GM23248 (cell line): ENCODE measurements at regions not wholly inside any gene's neighbourhood (a gene's known extent, or its start where the extent isn't known, plus 50 kb on each side); places are given as distances from the start of the nearest gene placed in this dataset.

Source experiments
- DNase-seq: peaks from one replicate; pipeline ENCODE4 v3.0.0-alpha.2; 2015
- H2AFZ ChIP-seq: fragments of 200-600 bp; sonication (generic); 2 replicates; pipeline ENCODE4 v1.6.1; 2016; ENCODE audit warnings: antibody characterized with exemption
- H3F3A ChIP-seq: fragments of 200-600 bp; sonication (generic); 2 replicates; pipeline ENCODE4 v1.6.1; 2016; ENCODE audit warnings: mild to moderate bottlenecking, antibody characterized with exemption, mixed run types; ENCODE audit not compliant: insufficient read depth
- H3K27ac ChIP-seq: fragments of 200-600 bp; sonication (generic); 2 replicates; pipeline ENCODE4 v1.5.1; 2016; ENCODE audit warnings: mild to moderate bottlenecking
- H3K27me3 ChIP-seq: fragments of 200-600 bp; sonication (generic); replicated peaks from 2 replicates; pipeline ENCODE4 v1.6.1; 2016; ENCODE audit warnings: mild to moderate bottlenecking; ENCODE audit not compliant: insufficient read depth
- H3K36me3 ChIP-seq: fragments of 200-600 bp; sonication (generic); 2 replicates; pipeline ENCODE4 v1.6.1; 2016; ENCODE audit warnings: low read depth, mild to moderate bottlenecking
- H3K4me1 ChIP-seq: fragments of 200-600 bp; sonication (generic); 2 replicates; pipeline ENCODE4 v1.6.1; 2016; ENCODE audit warnings: mild to moderate bottlenecking; ENCODE audit not compliant: insufficient read depth
- H3K4me2 ChIP-seq: fragments of 200-600 bp; sonication (generic); one replicate; pipeline ENCODE4 v1.6.1; 2016; ENCODE audit warnings: mild to moderate bottlenecking; ENCODE audit not compliant: unreplicated experiment
- H3K4me3 ChIP-seq: fragments of 200-600 bp; sonication (generic); 2 replicates; pipeline ENCODE4 v1.5.1; 2016; ENCODE audit warnings: mild to moderate bottlenecking
- H3K79me2 ChIP-seq: fragments of 200-600 bp; sonication (generic); 2 replicates; pipeline ENCODE4 v1.6.1; 2016; ENCODE audit warnings: mild to moderate bottlenecking; ENCODE audit not compliant: insufficient read depth
- H3K9ac ChIP-seq: fragments of 200-600 bp; sonication (generic); 2 replicates; pipeline ENCODE4 v1.6.1; 2016; ENCODE audit warnings: mild to moderate bottlenecking
- H3K9me2 ChIP-seq: fragments of 200-600 bp; sonication (generic); 2 replicates; pipeline ENCODE4 v1.6.1; 2016; ENCODE audit warnings: mixed run types, mild to moderate bottlenecking, moderate library complexity; ENCODE audit not compliant: insufficient read depth
- H3K9me3 ChIP-seq: fragments of 200-600 bp; sonication (generic); one replicate; pipeline ENCODE4 v1.6.1; 2017; ENCODE audit warnings: low read depth
- H4K20me1 ChIP-seq: fragments of 200-600 bp; sonication (generic); 2 replicates; pipeline ENCODE4 v1.6.0; 2016; ENCODE audit not compliant: insufficient read depth
- EZH2 ChIP-seq: fragments of 200-600 bp; sonication (generic); IDR thresholded peaks from 2 replicates; pipeline ENCODE4 v1.6.1; 2018; ENCODE audit warnings: antibody characterized with exemption, mild to moderate bottlenecking; ENCODE audit not compliant: insufficient read depth, poor library complexity, severe bottlenecking
- EZH2phosphoT487 ChIP-seq: fragments of 200-600 bp; sonication (generic); IDR thresholded peaks from 2 replicates; pipeline ENCODE4 v1.6.1; 2018; ENCODE audit warnings: antibody characterized with exemption, moderate library complexity, mild to moderate bottlenecking, low read depth; ENCODE audit not compliant: insufficient read depth
- WGBS, 2 experiments: methylation state at CpG; one replicate each; pipeline ENCODE4 v1.1.6; 2015 to 2017; ENCODE audit warnings: low lambda C conversion rate in 2 of 2, low coverage in 1 of 2; ENCODE audit errors: missing lambda C conversion rate in 2 of 2; 5-methylcytosine and 5-hydroxymethylcytosine counted together
- in situ Hi-C: fragments of 300-500 bp; cut with MboI; formaldehyde crosslinking; loops from 2 replicates; pipeline ENCODE4 v1.15.0; 2020

- Histone ChIP-seq H3K36me3 (no peaks in the 10 kb centered on the region), H3K79me2 (no peaks in the 10 kb centered on the region), H3K9me3 (no peaks in the 10 kb centered on the region), H3F3A (no peaks in the 10 kb centered on the region), H3K27ac (no peak overlapping the region), H3K9me2 (no peaks in the 10 kb centered on the region), H3K9ac (no peak overlapping the region), H3K27me3 (no peaks in the 10 kb centered on the region), H3K4me1 (no peaks in the 10 kb centered on the region), H2AFZ (no peak overlapping the region), H3K4me2 (no peak overlapping the region), H4K20me1 (no peaks in the 10 kb centered on the region), H3K4me3 (no peak overlapping the region)
- in situ Hi-C loops: no loop called here
- TF ChIP-seq EZH2 (no peak), EZH2phosphoT487 (no peak)
- no peak for DNase-seq
Measured at GRCh38 chr5:106732624-106733023, 938.1 kb downstream of the EFNA5 start.

GRCh38 chr5:106730912-106731311, 939.8 kb downstream of the EFNA5 start:
- Histone ChIP-seq H3K4me1 (no peaks in the 10 kb centered on the region), H4K20me1 (no peaks in the 10 kb centered on the region), H3K4me3 (no peak overlapping the region), H3K36me3 (no peaks in the 10 kb centered on the region), H3K27me3 (no peaks in the 10 kb centered on the region), H3F3A (no peaks in the 10 kb centered on the region), H3K27ac (no peak overlapping the region), H3K9me2 (no peaks in the 10 kb centered on the region), H2AFZ (no peak overlapping the region), H3K9ac (no peak overlapping the region), H3K79me2 (no peaks in the 10 kb centered on the region), H3K4me2 (no peak overlapping the region), H3K9me3 (no peaks in the 10 kb centered on the region)
- DNase-seq: no peak
- in situ Hi-C loops: no loop called here
- TF ChIP-seq EZH2 (no peak), EZH2phosphoT487 (no peak)
- 54 to 64% methylated on average over 1 of the region's 1 CpG for WGBS, 2 experiments

- no peak overlapping the region for H3K4me3 ChIP-seq
- no peak overlapping the region for H2AFZ ChIP-seq
- H3K4me2 ChIP-seq: no peak overlapping the region
- no peaks in the 10 kb centered on the region for H3K4me1 ChIP-seq
- no peak overlapping the region for H3K9ac ChIP-seq
- no peaks in the 10 kb centered on the region for H3K9me2 ChIP-seq
- no peaks in the 10 kb centered on the region for H4K20me1 ChIP-seq
- H3K9me3 ChIP-seq: no peaks in the 10 kb centered on the region
- TF ChIP-seq EZH2phosphoT487: no peak
- no peak for TF ChIP-seq EZH2
- WGBS, 2 experiments: 8 to 20% methylated on average over 3 of the region's 3 CpGs
- DNase-seq: no peak
- no peaks in the 10 kb centered on the region for H3K79me2 ChIP-seq
- no peaks in the 10 kb centered on the region for H3K36me3 ChIP-seq
- no peaks in the 10 kb centered on the region for H3K27me3 ChIP-seq
- H3K27ac ChIP-seq: no peak overlapping the region
- no peaks in the 10 kb centered on the region for H3F3A ChIP-seq
- in situ Hi-C loops: no loop called here
Measured at GRCh38 chr5:106730506-106730905, 940.2 kb downstream of the EFNA5 start.

- Histone ChIP-seq H3K4me1 (no peaks in the 10 kb centered on the region), H3K36me3 (no peaks in the 10 kb centered on the region), H3K9me2 (no peaks in the 10 kb centered on the region), H2AFZ (no peak overlapping the region), H3K27ac (no peak overlapping the region), H3K27me3 (no peaks in the 10 kb centered on the region), H4K20me1 (no peaks in the 10 kb centered on the region), H3K4me3 (no peak overlapping the region), H3K9me3 (no peaks in the 10 kb centered on the region), H3K9ac (no peak overlapping the region), H3K79me2 (no peaks in the 10 kb centered on the region), H3K4me2 (no peak overlapping the region), H3F3A (no peaks in the 10 kb centered on the region)
- no peak for DNase-seq
- in situ Hi-C loops: no loop called here
- no peak for TF ChIP-seq EZH2
- no peak for TF ChIP-seq EZH2phosphoT487
- 78 to 85% methylated on average over 4 of the region's 4 CpGs for WGBS, 2 experiments
Measured at GRCh38 chr5:106728208-106728607, 942.5 kb downstream of the EFNA5 start.

GRCh38 chr5:106727071-106727470, 943.7 kb downstream of the EFNA5 start:
- DNase-seq: no peak
- TF ChIP-seq EZH2: no peak
- no peak for TF ChIP-seq EZH2phosphoT487
- no peaks in the 10 kb centered on the region for H3K79me2 ChIP-seq
- no peak overlapping the region for H3K27ac ChIP-seq
- H3K4me1 ChIP-seq: no peaks in the 10 kb centered on the region
- H3K36me3 ChIP-seq: no peaks in the 10 kb centered on the region
- H4K20me1 ChIP-seq: no peaks in the 10 kb centered on the region
- no peaks in the 10 kb centered on the region for H3F3A ChIP-seq
- in situ Hi-C loops: no loop called here
- no peak overlapping the region for H2AFZ ChIP-seq
- no peaks in the 10 kb centered on the region for H3K9me3 ChIP-seq
- no peaks in the 10 kb centered on the region for H3K9me2 ChIP-seq
- no peaks in the 10 kb centered on the region for H3K27me3 ChIP-seq
- H3K9ac ChIP-seq: no peak overlapping the region
- H3K4me2 ChIP-seq: no peak overlapping the region
- H3K4me3 ChIP-seq: no peak overlapping the region
- 0 to 9% methylated on average over 2 of the region's 2 CpGs for WGBS, 2 experiments
